Left colon (tissue), 2 donors: ENCODE measurements at regions not wholly inside any gene's neighbourhood (a gene's known extent, or its start where the extent isn't known, plus 50 kb on each side); places are given as distances from the start of the nearest gene placed in this dataset.

ENCODE experiments used
- ATAC-seq: fragments of 200-7000 bp; cut with Tn5 transposase; one replicate; pipeline ENCODE4 v1.9.1; 2020; ENCODE audit warnings: mild to moderate bottlenecking, moderate library complexity
- DNase-seq, 2 donors: peaks; one replicate each; pipeline ENCODE4 v3.0.0-alpha.2; 2020
- intact Hi-C, 2 donors: fragments of 100-400 bp; cut with DNase I in 1 of 2; cut with micrococcal nuclease in 1 of 2; formaldehyde crosslinking; loops; one replicate each; pipeline versions ENCODE4 v1.11.2 to v1.14.0; 2022; cut with DNase I, micrococcal nuclease
- donor health status: DM: no; HTN: no; CAD: no.
- donor health status: DM: yes; HTN: yes; CAD: no.

- ATAC-seq = no peak
- intact Hi-C loops = no loop called here
- no peak for DNase-seq
Measured at GRCh38 chr4:78990938-78991810, 51.9 kb upstream of the PAQR3 start.

DNA sequence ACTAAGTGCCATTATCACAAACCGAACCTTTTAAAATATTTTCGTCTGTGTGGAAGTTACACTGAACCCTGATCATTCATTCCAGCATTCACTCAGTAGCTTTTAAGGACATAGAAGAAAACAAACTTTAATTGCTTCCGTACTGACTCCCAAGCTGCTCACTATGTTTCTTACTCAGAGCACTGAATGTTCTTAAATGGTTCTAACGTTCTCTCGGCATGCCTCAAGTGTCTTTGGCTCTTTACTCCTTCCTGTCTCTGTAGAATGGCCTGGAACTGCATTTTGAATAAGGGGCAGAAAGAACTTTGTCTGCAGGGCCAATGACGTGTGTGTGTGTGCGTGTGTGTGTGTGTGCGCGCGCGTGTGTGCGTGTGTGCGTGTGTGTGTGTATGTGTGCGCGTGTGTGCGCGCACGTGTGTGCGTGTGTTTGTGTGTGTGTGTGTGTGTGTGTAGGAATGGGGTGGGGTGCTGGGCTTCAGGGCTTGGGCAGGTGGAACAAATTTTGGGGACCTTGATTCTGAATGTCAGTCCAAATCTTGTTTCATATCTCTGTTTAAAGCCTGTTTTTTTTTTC, 50.5 kb upstream of the PAQR3 start:
- ATAC-seq = no peak
- no peak for DNase-seq
- intact Hi-C loops = no loop called here
